Mesodermal cell (in vitro differentiated cells): ENCODE measurements at regions not wholly inside any gene's neighbourhood (a gene's known extent, or its start where the extent isn't known, plus 50 kb on each side); places are given as distances from the start of the nearest gene placed in this dataset.
"Not testable (repeated sequence)": the region's sequence is repeated elsewhere in the genome, so short reads cannot be mapped to it uniquely, and the experiment has no call there.

Experiments used
- H3K27ac ChIP-seq: 2 replicates; pipeline ENCODE4 v1.7.0; 2013; ENCODE audit warnings: mild to moderate bottlenecking, low read depth, low read length, moderate library complexity; ENCODE audit not compliant: severe bottlenecking
- H3K36me3 ChIP-seq: 2 replicates; pipeline ENCODE4 v1.7.1; 2013; ENCODE audit warnings: mild to moderate bottlenecking, low read length, moderate library complexity; ENCODE audit not compliant: control insufficient read depth, insufficient read depth
- H3K4me1 ChIP-seq: one replicate; pipeline ENCODE4 v1.7.1; 2013; ENCODE audit warnings: mild to moderate bottlenecking, low read length; ENCODE audit not compliant: insufficient read depth, control insufficient read depth, poor library complexity, severe bottlenecking
- H3K4me3 ChIP-seq: 2 replicates; pipeline ENCODE4 v1.7.0; 2013; ENCODE audit warnings: low read length, control low read depth, mild to moderate bottlenecking; ENCODE audit not compliant: insufficient read depth, poor library complexity, severe bottlenecking; ENCODE audit errors: extremely low read depth
- H3K9me3 ChIP-seq: 2 replicates; pipeline ENCODE4 v1.7.1; 2013; ENCODE audit warnings: mild to moderate bottlenecking, low read length, moderate library complexity; ENCODE audit not compliant: control insufficient read depth
- whole genome bisulfite sequencing, 2 experiments: methylation state at CpG; one replicate each; pipeline ENCODE4 v1.1.5; 2013; ENCODE audit warnings: missing lambda C conversion rate in 2 of 2; ENCODE audit not compliant: insufficient coverage in 2 of 2; 5-methylcytosine and 5-hydroxymethylcytosine counted together

GRCh38 chr5:67746608-67747007, 468.9 kb upstream of the PIK3R1 start:
- H3K4me1 ChIP-seq, H3K4me3 ChIP-seq, H3K9me3 ChIP-seq, H3K27ac ChIP-seq, H3K36me3 ChIP-seq: not testable (repeated sequence)
- WGBS, 2 experiments, result 95% methylated on average over 3 of the region's 9 CpGs; no CpG with 5 or more reads in 1 of the 2 experiments

DNA sequence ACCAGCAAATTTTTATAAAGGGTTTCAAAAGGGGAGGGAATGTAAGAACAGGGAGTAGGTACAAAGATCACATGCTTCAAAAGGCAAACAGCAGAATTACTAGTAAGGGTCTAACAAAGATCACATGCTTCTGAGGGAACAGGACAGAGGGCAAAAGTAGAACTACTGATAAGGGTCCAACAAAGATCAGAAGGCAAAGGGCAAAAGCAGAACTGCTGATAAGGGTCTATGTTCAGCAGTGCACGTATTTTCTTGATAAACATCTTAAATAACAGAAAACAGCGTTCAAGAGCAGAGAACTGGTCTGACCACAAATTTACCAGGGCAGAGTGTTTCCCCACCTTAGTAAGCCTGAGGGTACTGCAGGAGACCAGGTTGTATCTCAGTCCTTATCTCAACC, 469.5 kb upstream of the PIK3R1 start:
- WGBS, 2 experiments, result 86 to 100% methylated on average over 1 to 2 of the region's 2 CpGs
- Histone ChIP-seq H3K4me3 (no peak overlapping the region), H3K36me3 (no peaks in the 10 kb centered on the region), H3K27ac (no peak overlapping the region), H3K4me1 (no peaks in the 10 kb centered on the region), H3K9me3 (peaks cover 7% of the 10 kb centered on the region)

GRCh38 chr5:67732921-67733320, 482.6 kb upstream of the PIK3R1 start:
- 80% methylated on average over 1 of the region's 2 CpGs; no CpG with 5 or more reads in 1 of the 2 experiments for WGBS, 2 experiments
- no peak overlapping the region for H3K4me3 ChIP-seq
- H3K27ac ChIP-seq, result no peak overlapping the region
- H3K4me1 ChIP-seq, result peaks cover 3% of the 10 kb centered on the region
- no peaks in the 10 kb centered on the region for H3K36me3 ChIP-seq
- no peaks in the 10 kb centered on the region for H3K9me3 ChIP-seq

GRCh38 chr5:67732471-67732870, 483.1 kb upstream of the PIK3R1 start:
- Histone ChIP-seq H3K27ac (no peak overlapping the region), H3K4me1 (peaks cover 3% of the 10 kb centered on the region), H3K4me3 (no peak overlapping the region), H3K9me3 (no peaks in the 10 kb centered on the region), H3K36me3 (no peaks in the 10 kb centered on the region)

- H3K4me3 ChIP-seq, result no peak overlapping the region
- no peaks in the 10 kb centered on the region for H3K9me3 ChIP-seq
- WGBS, 2 experiments, result 83 to 100% methylated on average over 1 of the region's 2 CpGs
- no peaks in the 10 kb centered on the region for H3K36me3 ChIP-seq
- no peak overlapping the region for H3K27ac ChIP-seq
- peaks cover 3% of the 10 kb centered on the region for H3K4me1 ChIP-seq
Observed at GRCh38 chr5:67731886-67732285, 483.7 kb upstream of the PIK3R1 start.

DNA sequence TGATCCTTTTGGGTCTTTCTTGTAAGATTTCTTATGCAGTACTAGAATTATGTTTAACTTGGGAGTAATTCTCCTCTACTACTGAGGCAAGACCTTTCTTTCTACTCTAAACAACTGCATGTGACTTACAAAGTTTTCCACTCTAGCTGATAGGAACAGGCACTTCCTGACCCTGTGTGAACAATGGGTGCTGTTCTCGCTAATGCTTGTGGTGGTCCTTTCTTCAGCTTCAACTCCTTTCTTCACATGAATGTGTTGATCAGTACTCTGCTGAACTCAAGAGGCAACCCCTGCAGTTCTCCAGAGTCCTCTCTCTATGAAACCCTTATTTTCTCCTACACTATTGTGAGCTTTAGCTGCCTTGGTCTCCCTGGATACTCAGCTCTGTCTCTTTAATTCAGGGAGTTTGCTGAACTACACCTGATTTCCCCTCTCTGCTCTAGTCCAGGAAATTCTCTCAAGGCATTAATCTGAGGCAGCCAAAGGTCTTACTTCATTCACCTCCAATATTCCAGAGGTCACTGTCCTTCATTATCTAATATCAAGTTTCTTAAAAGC, 484.6 kb upstream of the PIK3R1 start:
- H3K4me1 ChIP-seq, result peaks cover 3% of the 10 kb centered on the region
- 67 to 73% methylated on average over 1 of the region's 1 CpG for WGBS, 2 experiments
- H3K36me3 ChIP-seq, result no peaks in the 10 kb centered on the region
- no peak overlapping the region for H3K27ac ChIP-seq
- no peak overlapping the region for H3K4me3 ChIP-seq
- no peaks in the 10 kb centered on the region for H3K9me3 ChIP-seq

GRCh38 chr5:67728326-67728890, 487.1 kb upstream of the PIK3R1 start:
- H3K36me3 ChIP-seq, result no peaks in the 10 kb centered on the region
- no peaks in the 10 kb centered on the region for H3K9me3 ChIP-seq
- WGBS, 2 experiments, result 87 to 89% methylated on average over 2 of the region's 3 CpGs
- no peak overlapping the region for H3K4me3 ChIP-seq
- peaks cover 3% of the 10 kb centered on the region for H3K4me1 ChIP-seq
- H3K27ac ChIP-seq, result no peak overlapping the region

- H3K4me3 ChIP-seq, result no peak overlapping the region
- H3K4me1 ChIP-seq, result no peaks in the 10 kb centered on the region
- H3K9me3 ChIP-seq, result no peaks in the 10 kb centered on the region
- no peaks in the 10 kb centered on the region for H3K36me3 ChIP-seq
- H3K27ac ChIP-seq, result no peak overlapping the region
- WGBS, 2 experiments, result no CpG with 5 or more reads among the region's 1 CpG
Observed at GRCh38 chr5:67725604-67726003, 490.0 kb upstream of the PIK3R1 start.

DNA sequence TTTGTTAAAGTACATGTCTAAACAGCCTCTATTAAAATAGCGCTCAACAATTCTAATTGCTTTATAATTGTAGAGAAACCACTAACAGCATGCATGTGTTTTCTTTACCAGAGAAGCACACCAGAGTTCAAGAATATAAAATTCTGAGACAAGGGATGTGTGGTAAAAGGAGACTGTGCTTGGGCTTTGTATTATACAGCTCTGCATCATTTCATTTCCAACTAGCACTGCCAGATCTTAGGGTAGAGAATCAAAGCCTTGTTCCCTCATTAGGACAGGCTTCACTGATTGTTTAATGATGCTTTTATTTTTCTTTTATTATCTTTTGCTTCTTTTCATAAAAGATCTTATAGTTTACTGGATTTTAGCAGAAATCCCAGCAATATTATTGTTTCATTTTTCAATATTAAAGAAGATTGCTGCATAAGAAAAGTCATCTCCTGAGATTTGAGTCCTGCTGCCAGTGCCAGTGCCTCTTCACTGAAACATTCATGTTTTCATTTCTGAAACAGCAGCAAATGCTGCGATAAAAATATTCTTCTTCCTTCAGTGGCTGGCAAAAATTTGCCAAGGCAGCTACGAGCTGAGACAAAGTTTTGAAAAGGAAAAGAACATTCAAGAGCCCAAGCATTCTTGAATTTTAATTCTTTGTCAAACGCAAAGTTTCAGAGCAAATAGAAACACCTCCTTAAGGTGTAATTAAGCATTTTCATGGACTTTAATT, 491.0 kb upstream of the PIK3R1 start:
- no peaks in the 10 kb centered on the region for H3K36me3 ChIP-seq
- no peaks in the 10 kb centered on the region for H3K4me1 ChIP-seq
- no peaks in the 10 kb centered on the region for H3K9me3 ChIP-seq
- no peak overlapping the region for H3K27ac ChIP-seq
- 67 to 94% methylated on average over 1 to 2 of the region's 4 CpGs for WGBS, 2 experiments
- H3K4me3 ChIP-seq, result no peak overlapping the region

DNA sequence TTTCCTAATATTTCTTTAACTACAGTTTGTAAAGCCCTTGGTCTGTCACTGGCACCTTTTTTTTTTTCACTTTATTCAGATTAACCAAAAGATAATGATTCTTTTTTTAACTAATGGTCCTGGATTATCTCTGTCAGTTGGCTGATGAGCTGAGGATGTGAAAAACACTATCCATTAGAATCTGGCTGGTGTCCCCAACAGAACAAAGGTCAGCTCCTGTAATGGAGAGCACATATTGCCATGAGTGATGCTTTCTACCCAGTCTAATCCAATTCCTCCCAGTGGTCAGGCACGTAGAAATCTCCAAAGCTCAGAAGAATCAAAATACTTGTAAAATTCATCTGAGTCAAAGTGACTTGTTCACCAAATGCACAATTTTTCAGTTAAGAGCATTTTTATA, 491.7 kb upstream of the PIK3R1 start:
- Histone ChIP-seq H3K36me3 (no peaks in the 10 kb centered on the region), H3K9me3 (no peaks in the 10 kb centered on the region), H3K27ac (no peak overlapping the region), H3K4me1 (no peaks in the 10 kb centered on the region), H3K4me3 (no peak overlapping the region)
- 89 to 100% methylated on average over 1 of the region's 1 CpG for WGBS, 2 experiments

GRCh38 chr5:67722582-67722981, 493.0 kb upstream of the PIK3R1 start:
- not testable (repeated sequence) for H3K4me1 ChIP-seq, H3K9me3 ChIP-seq, H3K27ac ChIP-seq, H3K4me3 ChIP-seq, H3K36me3 ChIP-seq
- no CpG with 5 or more reads among the region's 2 CpGs for WGBS, 2 experiments
